HG03457 (cell line): ENCODE measurements at regions not wholly inside any gene's neighbourhood (a gene's known extent, or its start where the extent isn't known, plus 50 kb on each side); places are given as distances from the start of the nearest gene placed in this dataset.
"Not testable (repeated sequence)": the region's sequence is repeated elsewhere in the genome, so short reads cannot be mapped to it uniquely, and the experiment has no call there.

ENCODE experiments used
- ATAC-seq: cut with Tn5 transposase; IDR thresholded peaks from one replicate; pipeline ENCODE4 v1.9.1; 2021; ENCODE audit warnings: moderate number of reproducible peaks; ENCODE audit not compliant: unreplicated experiment

- ATAC-seq: no peak
These were observed 261.3 kb downstream of the QDPR start for GRCh38 chr4:17250591-17250990.

- no peak for ATAC-seq
These were observed 265.2 kb downstream of the QDPR start for GRCh38 chr4:17246656-17247055.

- ATAC-seq: no peak
These were observed 270.1 kb downstream of the QDPR start for GRCh38 chr4:17241835-17242234.

GRCh38 chr4:17238633-17239032, 273.3 kb downstream of the QDPR start:
- ATAC-seq: no peak

GRCh38 chr4:17236686-17237085, 275.2 kb downstream of the QDPR start:
- ATAC-seq: no peak

- ATAC-seq: no peak
These were observed 277.2 kb downstream of the QDPR start for GRCh38 chr4:17234678-17235077.

GRCh38 chr4:17232566-17233253, 279.2 kb downstream of the QDPR start:
- no peak for ATAC-seq

- not testable (repeated sequence) for ATAC-seq
These were observed 279.9 kb downstream of the QDPR start for GRCh38 chr4:17231880-17232475.

- ATAC-seq: no peak
These were observed 281.2 kb downstream of the QDPR start for GRCh38 chr4:17230727-17231126.

- no peak for ATAC-seq
These were observed 291.1 kb downstream of the QDPR start for GRCh38 chr4:17220816-17221215.

- no peak for ATAC-seq
These were observed 293.1 kb downstream of the QDPR start for GRCh38 chr4:17218786-17219185.

GRCh38 chr4:17206829-17207801, 304.8 kb downstream of the QDPR start:
- no peak for ATAC-seq

GRCh38 chr4:17204908-17205307, 306.5 kb upstream of the LDB2 start:
- no peak for ATAC-seq

- no peak for ATAC-seq
These were observed 305.4 kb upstream of the LDB2 start for GRCh38 chr4:17203797-17204196.

GRCh38 chr4:17197070-17197469, 298.6 kb upstream of the LDB2 start:
- no peak for ATAC-seq

- no peak for ATAC-seq
These were observed 297.2 kb upstream of the LDB2 start for GRCh38 chr4:17195461-17196275.

- no peak for ATAC-seq
These were observed 296.1 kb upstream of the LDB2 start for GRCh38 chr4:17194586-17194985.

GRCh38 chr4:17189759-17190158, 291.3 kb upstream of the LDB2 start:
- no peak for ATAC-seq

- ATAC-seq: no peak
These were observed 290.9 kb upstream of the LDB2 start for GRCh38 chr4:17189401-17189720.

- no peak for ATAC-seq
These were observed 290.3 kb upstream of the LDB2 start for GRCh38 chr4:17188547-17189400.
